HG02840 (cell line): ENCODE measurements at regions not wholly inside any gene's neighbourhood (a gene's known extent, or its start where the extent isn't known, plus 50 kb on each side); places are given as distances from the start of the nearest gene placed in this dataset.
"Not testable (repeated sequence)": the region's sequence is repeated elsewhere in the genome, so short reads cannot be mapped to it uniquely, and the experiment has no call there.

Experiments
- ATAC-seq: cut with Tn5 transposase; IDR thresholded peaks from one replicate; pipeline ENCODE4 v1.9.1; 2021; ENCODE audit warnings: mild to moderate bottlenecking, moderate library complexity, moderate number of reproducible peaks; ENCODE audit not compliant: unreplicated experiment, low FRiP score

DNA sequence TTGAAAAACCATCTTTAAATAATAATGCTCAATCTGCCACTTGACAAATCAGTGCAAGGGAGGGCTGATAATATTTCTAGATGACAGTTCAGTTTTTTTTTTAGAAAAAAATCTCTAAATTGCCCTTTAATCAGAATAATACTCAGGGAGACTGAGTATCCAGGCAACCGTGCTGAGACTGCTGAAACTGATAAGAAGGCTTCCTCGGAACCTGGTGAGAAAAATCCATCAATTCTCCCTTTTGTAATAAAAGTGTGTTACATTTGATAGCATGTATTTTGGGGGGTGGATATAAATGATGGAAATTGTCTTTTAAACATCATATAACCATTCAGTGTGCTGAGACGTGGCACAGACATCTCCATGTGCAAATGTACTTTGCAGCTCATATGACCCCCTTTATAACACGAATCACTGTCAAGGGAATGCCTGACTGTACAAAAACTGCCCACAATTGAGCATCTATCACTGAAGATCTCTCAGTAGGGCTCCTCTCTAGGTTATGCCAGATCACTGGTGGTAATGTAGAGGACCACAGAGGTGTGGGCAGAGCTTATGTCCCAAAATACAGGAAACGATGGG, 491.1 kb upstream of the ADARB2 start:
- ATAC-seq: no peak

DNA sequence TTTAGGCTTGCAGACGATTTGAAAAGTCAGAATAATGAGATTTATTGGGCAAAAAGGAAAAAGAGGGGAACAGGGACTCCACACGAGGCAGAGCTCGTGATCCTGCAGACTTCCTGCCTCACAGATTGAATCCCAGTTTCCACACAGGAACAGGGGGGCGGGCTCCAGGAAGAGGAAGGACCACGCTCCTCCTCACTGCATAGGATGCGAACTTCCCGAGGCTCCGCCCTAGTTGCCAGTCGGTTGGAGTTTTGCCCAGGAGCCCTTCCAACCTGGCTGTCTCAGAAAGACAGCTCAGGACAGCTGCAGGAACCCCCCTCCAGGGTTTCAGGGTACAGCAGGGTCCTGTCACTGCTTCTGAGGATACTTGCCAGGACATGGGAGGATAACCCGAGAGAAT, 488.3 kb upstream of the ADARB2 start:
- no peak for ATAC-seq

DNA sequence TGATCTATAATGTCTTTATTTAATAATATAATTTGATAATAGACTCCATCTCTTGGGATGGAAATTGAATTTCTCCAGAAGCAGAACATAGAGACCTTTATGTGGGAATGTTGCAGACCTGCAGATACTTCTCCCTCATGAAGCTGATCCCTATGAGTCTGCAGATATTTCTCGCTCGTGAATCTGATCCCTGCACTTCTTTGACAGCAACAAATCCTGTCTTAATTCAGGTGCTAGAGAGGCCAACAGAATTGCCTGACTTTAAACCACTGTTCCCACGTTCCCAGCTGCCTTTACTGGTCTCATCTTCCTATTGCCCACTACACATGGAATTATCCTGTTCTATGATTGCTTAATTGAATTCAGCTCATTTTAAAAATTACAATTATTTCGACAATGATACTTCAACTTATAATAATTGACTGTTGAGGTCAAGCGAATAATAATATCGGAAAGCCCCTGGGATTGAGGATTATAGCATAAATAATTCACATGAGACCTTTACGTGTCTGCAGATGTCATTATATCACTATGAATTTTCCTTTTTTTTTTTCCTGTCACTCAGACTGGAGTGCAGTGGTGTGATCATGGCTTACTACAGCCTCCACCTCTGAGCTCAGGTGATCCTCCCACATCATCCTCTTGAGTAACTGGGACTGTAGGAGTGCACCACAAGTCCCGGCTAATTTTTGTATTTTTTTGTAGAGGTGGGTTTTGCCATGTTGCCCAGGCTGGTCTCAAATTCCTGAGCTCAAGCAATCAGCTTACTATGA, 486.4 kb upstream of the ADARB2 start:
- no peak for ATAC-seq

DNA sequence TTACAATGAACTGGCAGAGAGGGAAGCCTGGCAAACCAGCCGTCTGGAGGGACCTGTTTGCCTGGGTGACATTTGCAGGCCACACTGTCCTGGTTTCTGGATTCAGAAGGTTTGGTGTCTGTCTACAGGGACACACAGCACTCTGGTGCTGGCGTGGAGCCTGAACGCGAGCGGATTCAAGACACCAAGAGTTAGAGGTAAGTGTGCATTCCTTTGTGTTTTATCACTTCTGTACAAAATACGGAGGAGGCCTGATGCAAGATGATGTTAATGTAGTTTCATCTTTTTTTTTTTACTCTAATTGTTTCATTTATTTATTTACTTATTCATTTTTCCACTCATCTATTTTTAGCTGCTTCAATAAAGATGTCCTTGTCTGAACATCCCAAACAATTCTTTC, 485.3 kb upstream of the ADARB2 start:
- ATAC-seq: no peak

DNA sequence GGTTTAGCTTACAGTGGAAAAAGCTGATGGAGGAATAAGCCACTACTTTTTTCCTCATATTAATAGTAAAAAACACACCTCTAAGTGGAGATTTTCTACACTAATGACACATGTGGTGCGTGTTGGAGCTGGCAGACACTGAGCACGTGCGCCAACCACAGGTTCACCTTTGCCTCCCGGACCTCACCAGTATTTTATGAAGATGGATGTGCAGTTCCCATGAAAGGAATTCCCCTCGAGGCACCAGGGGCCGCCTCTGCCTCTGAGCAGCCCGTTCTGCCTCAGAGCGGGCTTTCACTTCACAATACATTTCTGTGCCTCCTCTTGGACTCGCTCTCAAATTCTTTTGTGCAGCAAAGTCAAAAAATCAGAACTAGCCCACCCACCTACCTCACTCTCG, 477.5 kb upstream of the ADARB2 start:
- no peak for ATAC-seq

DNA sequence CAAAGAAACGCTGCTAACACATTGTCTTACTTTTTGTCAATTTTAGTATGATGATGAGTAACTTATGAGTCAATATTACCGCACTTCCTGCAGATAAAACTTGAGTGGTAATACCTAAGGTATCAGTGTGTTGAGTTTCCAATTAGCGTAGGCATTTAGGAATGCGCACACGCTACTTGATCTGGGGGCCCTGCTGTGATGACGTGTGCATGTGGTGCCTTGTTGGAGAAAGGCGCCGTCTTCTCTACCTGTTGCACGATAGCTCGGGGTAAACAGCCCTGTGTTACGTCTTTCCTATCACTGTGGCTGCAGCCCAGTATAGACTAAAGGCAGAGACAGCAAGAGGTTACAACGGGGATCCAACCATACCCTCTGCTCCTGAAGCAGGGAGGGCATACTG, 476.8 kb upstream of the ADARB2 start:
- no peak for ATAC-seq

DNA sequence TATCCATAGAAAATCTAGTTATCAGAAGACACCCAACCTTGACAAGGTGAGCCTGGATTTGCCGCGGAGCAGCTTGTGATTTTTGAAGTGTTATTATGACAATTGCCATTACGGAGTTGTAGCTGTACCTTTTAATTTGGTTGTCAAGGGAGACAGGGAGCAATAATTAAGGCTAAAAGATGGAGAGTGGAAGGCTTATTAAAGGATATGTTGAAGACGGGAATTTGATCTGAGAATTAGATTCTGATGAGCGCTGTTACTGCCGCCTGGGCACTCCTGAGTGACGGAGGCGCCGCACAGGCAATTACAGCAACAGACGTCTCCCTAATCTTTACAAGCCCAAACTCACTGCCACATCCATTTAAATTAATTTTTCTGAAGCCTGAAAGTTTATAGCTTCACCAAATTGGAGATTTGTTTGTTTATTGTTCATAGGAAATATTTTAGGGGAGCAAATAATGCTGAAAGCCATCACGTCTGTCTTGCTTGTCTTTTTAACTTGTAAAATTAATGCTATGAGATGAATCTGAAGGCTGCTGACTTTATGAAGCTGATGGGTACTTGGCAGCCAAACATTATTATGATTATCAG, 475.0 kb upstream of the ADARB2 start:
- ATAC-seq: no peak

DNA sequence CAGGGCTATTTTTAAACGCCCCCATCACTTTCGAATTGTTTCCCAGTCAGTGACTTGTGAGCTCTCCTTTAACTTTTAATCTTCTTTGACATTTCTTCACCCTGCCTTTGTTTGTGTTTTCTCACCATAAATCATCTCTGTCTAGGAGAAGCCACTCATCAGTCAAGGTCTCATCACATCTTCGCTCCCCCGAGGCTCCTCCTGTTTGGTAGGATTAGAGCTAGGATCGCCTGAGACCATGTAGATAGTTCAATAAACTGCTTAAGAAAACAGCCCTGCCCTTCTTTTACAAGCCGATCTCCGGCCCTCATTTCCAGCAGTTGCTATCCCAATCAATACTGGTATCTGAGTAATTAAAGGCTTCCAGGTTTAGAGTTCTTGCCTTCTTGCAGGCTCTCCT, 472.8 kb upstream of the ADARB2 start:
- ATAC-seq: no peak

DNA sequence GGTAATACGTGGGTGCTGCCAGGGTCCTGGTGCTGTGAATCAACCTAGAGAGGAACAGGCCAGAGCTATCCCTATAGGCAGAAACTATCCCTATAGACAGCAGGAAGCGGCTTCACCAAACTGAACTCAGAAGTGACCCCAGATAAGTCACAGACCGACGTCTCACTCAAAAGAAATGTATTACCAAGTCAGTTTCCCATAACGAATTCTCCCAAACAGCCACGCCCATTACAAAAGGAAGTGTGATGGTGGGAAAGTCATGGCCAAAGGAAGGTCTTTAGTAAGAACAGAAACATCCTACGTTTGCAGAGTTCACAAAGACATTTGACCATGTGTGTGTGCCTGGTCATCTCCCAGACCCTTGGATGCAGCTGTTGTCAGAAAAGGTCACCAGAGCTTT, 470.8 kb upstream of the ADARB2 start:
- no peak for ATAC-seq

DNA sequence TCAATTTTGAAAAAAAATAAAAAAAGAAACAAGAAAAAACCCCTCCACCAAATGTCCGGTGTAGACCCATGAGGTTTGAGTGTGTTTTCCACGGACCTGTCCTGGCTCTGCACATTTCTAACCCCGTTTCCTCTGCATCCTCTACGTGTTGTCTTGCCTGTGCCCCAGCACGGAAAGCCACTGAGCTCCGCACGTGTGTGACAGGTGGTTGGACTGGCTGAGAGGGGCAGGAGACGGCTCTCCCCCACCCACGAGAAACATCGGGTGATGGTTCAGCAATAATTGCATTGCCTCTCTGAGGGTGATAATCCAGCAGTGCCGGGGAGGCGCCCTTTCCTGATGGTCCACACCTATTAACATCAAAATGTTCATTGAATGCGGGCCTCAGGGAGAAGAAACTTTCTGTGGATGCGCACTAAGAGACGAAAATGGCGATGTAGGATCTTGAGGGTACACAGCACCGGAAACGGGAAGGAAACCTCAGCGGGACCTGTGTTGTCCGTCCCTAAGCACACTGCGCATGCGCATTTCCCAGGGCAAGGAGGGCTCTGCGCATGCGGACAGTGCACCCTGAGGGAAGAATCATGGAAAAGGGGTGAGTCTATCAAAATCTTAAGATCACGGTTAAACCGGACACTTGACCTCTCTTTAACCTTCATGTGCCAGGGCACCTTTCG, 470.1 kb upstream of the ADARB2 start:
- no peak for ATAC-seq

DNA sequence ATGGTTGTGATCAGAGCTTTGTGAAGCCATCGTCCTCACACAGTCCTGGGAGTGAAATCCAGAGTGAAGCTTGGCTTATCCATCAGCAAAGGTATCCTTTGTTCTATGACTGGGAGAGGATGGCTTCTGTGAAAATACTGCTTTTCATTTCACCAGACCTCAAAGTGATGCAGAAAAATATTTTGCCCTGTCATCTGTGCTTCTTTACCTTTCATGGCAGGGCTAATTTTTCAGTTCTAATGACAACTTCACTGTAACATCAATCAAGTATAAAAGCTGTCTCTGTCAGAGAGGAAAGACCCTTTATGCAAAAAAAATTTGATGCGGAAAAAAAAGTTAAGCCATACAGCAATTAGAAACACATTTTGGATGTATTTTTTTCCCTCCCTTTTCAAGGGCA, 468.1 kb upstream of the ADARB2 start:
- ATAC-seq: no peak

DNA sequence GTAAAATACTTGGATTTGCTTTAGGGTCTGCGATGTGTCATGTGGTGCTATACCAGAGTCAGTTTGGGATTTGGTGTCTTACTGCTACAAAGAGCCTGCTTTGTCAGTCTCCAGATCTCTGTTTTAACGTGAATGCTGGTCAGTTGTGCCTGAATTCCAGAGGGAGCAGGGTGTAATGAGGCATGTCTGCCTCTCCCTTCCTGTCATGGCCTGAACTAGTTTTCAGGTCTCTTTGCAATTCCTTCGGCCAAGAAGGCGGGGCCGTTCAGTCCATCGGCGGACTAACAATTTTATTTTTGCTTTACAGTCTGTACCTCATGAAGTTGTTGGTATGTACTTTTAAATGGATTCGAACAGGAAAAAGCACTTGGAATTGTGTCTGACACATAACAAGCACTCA, 465.1 kb upstream of the ADARB2 start:
- no peak for ATAC-seq

DNA sequence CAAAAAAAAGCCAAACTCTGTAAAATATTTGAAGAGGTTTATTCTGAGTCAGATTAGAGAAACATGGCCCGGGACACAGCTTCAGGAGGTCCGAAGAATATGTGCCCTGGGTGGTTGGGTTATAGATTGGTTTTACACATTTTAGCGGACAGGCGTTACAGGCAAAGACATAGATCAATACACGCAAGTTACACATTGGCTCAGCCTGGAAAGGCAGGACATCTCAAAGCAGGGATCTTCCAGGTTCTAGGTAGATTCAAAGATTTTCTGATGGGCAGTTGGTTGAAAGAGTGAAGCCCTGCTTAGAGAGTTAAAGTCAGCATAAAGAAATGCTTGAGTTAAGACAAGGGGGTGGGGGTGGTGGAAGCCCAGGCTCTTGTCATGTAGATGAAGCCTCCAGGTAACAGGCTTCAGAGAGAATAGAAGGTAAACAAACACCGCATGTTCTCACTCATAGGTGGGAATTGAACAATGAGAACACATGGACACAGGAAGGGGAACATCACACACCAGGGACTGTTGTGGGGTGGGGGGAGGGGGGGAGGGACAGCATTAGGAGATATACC, 464.3 kb upstream of the ADARB2 start:
- no peak for ATAC-seq

DNA sequence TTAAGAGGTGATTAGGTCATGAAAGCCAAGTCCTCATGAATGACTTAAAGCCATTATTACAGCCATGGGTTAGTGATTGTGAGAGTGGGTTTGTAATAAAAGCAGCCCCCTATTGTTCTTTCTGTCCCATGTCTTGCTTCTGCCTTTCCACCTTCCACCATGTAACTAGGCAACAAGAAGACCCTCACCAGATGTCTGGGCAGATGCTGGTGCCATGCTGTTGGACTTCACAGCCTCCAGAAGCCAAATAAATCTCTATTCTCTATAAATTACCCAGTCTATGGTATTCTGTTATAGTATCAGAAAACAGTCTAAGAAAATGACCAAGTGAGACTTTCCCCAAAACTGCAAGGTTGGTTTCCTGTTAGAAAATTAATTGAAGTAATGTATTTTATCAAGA, 460.3 kb upstream of the ADARB2 start:
- no peak for ATAC-seq

DNA sequence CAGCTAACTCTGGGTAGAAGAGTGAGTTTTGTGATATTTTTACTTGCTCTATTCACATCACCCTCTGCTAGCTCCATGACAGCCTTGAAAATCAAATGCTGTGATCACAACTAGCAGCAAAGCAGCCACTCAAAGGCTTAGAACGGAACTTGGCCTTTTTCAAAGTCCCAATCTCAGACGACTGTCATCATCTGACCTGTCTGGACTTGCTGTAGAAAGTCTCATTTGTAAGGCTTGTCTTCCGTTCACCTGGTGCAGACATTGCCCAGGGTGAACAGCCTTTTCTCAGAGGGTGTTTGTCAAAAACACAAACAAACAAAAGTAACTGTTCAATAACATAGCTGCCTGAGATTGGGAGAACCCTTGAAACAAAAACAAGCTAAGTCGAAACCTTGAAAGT, 458.9 kb upstream of the ADARB2 start:
- no peak for ATAC-seq

DNA sequence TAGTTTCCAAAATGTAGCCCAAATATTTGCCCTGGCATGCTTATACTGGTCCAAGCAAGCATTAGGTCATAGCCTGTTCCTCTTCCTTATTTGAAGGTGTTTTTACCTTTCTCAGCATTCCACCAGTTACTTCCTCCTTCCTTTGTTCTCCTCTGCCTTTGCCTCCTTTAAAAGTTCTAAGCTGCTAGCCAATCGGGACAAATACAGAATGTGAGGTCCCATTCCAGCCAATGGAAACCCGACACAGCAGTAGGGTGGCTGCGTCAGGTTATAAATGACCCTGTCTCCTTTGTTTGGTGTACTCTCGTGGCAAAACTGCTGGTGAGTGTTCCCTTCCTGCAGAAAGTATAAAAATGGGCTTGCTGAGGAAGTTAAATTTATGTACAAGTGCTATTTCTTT, 452.0 kb upstream of the ADARB2 start:
- ATAC-seq: not testable (repeated sequence)

DNA sequence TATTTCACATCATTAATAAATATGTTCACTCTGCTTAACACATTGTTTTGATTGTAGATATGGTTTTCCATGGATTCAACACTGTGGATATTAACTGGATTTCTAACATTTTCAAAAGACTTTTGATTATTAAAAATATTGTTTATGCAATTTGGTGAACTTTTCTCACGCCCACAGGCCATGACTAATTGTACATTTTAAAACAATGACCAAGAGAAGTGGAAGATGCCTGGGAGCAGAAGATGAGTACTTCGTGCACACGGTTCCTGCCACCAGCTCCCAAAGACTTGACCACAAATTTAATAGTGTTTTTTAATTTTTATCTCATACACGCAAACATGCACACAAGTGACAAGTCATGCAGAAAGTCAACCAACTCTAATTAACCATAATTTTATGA, 451.0 kb upstream of the ADARB2 start:
- ATAC-seq: no peak

DNA sequence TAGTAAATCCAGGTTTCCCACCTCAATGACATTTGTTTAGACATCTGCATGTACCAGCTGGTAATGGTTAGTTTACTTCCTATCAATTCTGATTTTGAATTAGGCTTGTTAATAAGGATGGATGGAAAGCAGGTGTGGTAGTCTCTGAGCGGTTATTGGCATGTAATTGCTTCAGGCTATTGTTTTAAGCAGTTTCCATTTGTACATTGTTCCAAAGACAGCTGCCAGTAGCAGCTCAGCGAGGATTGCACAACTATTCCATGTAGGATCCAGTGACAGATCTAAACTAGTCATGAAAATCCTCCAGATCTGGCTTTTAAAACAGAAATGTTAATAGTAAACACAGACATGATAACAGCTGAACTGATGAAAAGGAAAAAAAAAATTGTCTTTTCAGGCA, 436.0 kb upstream of the ADARB2 start:
- ATAC-seq: no peak

DNA sequence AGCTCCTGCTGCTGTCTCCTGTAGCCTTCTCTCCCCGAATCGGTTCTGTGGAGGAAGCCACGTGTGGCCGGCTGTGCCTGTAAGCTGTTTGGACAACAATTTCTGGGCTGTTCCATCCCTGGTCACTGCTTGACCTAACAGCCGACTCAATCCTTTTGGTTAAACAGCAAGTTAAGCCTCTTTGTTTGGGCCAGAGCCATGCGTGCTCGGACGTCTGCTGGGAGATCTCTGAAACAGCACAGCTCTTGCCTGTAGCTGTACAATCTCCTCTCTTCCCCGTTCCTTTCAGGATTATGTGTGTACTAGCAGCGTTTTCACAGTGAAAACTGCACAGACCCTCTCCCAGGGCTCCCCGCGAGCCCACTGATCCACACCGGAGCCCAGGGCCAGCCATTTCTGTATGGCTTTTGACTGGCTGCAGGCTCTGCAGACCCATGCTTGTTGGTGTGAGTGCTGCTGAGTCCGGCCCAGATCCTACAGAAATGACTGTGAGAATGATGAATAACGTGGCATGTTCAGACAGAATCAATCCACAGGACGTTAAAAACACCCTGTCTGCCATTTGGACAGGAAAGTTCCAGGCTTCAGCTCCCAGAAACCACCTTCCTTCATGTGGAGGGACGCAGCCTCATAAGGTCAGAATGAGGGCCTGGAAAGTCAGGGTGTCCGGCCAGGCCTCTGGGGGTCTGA, 428.6 kb upstream of the ADARB2 start:
- no peak for ATAC-seq

DNA sequence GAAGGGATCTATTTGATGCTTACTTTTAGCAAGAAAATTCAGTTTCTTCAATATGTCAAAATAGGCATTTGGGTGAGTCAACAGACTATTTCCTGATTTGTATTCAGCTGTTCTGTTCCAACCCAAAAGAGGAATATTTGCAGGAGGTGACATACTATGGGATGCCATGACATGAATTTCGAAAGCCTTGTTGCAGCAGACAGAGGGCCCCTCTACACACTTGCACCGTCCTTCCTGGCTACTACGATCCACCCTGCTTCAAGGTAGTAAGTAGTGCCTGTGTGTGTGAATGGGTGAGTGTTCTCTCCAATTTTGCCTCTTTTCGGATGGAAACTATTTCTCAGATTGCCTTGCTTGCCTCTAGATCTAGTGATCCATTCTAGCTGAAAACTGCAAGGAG, 413.0 kb upstream of the ADARB2 start:
- no peak for ATAC-seq
